ENCODE measurements at regions not wholly inside any gene's neighbourhood (a gene's known extent, or its start where the extent isn't known, plus 50 kb on each side); places are given as distances from the start of the nearest gene placed in this dataset.

GRCh38 chr4:186917136-186917535 lies 193.5 kb upstream of the FAT1 start:
- Mint-ChIP-seq H3K36me3 (ENCODE audit: insufficient read depth in 1 of 3, low read depth in 3 of 3) (no peaks in the 10 kb centered on the region), H3K9me3 (no peaks in the 10 kb centered on the region), H3K4me1 (peaks cover 14 to 18% of the 10 kb centered on the region in 2 experiments), H3K4me3 (no peak overlapping the region), H3K27ac (no peak overlapping the region), H3K27me3 (ENCODE audit: low read depth) (no peaks in the 10 kb centered on the region)
- H3T11ph ChIP-seq (ENCODE audit: low read length): no peak overlapping the region
- no peak overlapping the region for H3K27ac ChIP-seq (ENCODE audit: insufficient read length, low read depth, low read length)
- H3K4ac ChIP-seq (ENCODE audit: low read depth, low read length): no peak overlapping the region
- no peaks in the 10 kb centered on the region for H3K27me3 ChIP-seq (ENCODE audit: insufficient read depth, low read length)
- no peak overlapping the region for H2AK5ac ChIP-seq (ENCODE audit: insufficient read length, low read length)
- no peak overlapping the region for H3K23ac ChIP-seq (ENCODE audit: insufficient read length, low read depth, low read length)
- H2BK12ac ChIP-seq (ENCODE audit: insufficient read length, low read depth, low read length): no peak overlapping the region
- H3K18ac ChIP-seq (ENCODE audit: insufficient read length, low read depth, low read length): no peak overlapping the region
- H2BK120ac ChIP-seq (ENCODE audit: low read depth, low read length, poor library complexity, severe bottlenecking): no peak overlapping the region
- no peak overlapping the region for H2BK15ac ChIP-seq (ENCODE audit: low read depth, low read length)
- no peaks in the 10 kb centered on the region for H3K23me2 ChIP-seq (ENCODE audit: insufficient read length, low read depth, low read length, poor library complexity, severe bottlenecking)
- H3K79me1 ChIP-seq (ENCODE audit: insufficient read depth, low read depth, low read length, poor library complexity, severe bottlenecking): no peaks in the 10 kb centered on the region
- no peak for DNase-seq
- no peak overlapping the region for H4K91ac ChIP-seq (ENCODE audit: insufficient read length, low read depth, low read length)
- H3K14ac ChIP-seq (ENCODE audit: insufficient read depth, low read length): no peak overlapping the region
- no peak for TF ChIP-seq CTCF (conservative IDR thresholded peaks at IDR 0.05)
- no peaks in the 10 kb centered on the region for H3K9me3 ChIP-seq (ENCODE audit: control insufficient read depth, low read depth, low read length)
- H3K9ac ChIP-seq (ENCODE audit: extremely low read depth, insufficient read length, low read length): no peak overlapping the region
- no peak overlapping the region for H4K8ac ChIP-seq (replicated peaks; ENCODE audit: insufficient read length, low read depth, low read length)
- no peak overlapping the region for H3K56ac ChIP-seq (ENCODE audit: insufficient read length, low read depth, low read length)
- no peaks in the 10 kb centered on the region for H3K4me1 ChIP-seq (ENCODE audit: insufficient read depth, low read length)
- H4K5ac ChIP-seq (ENCODE audit: insufficient read length, low read depth, low read length): no peak overlapping the region
- H4K20me1 ChIP-seq (ENCODE audit: control insufficient read depth, insufficient read depth, insufficient read length): no peaks in the 10 kb centered on the region
- H2BK20ac ChIP-seq (ENCODE audit: low read depth, low read length, poor library complexity, severe bottlenecking): no peak overlapping the region
- H2AFZ ChIP-seq (ENCODE audit: low read length): no peak overlapping the region
- no peak overlapping the region for H2BK5ac ChIP-seq (ENCODE audit: insufficient read length, low read length)
- H3K79me2 ChIP-seq (ENCODE audit: insufficient read depth, low read length): no peaks in the 10 kb centered on the region
- H3K4me2 ChIP-seq (ENCODE audit: insufficient read depth, insufficient read length, low read length): no peak overlapping the region
